ENCODE measurements at regions not wholly inside any gene's neighbourhood (a gene's known extent, or its start where the extent isn't known, plus 50 kb on each side); places are given as distances from the start of the nearest gene placed in this dataset.

DNA sequence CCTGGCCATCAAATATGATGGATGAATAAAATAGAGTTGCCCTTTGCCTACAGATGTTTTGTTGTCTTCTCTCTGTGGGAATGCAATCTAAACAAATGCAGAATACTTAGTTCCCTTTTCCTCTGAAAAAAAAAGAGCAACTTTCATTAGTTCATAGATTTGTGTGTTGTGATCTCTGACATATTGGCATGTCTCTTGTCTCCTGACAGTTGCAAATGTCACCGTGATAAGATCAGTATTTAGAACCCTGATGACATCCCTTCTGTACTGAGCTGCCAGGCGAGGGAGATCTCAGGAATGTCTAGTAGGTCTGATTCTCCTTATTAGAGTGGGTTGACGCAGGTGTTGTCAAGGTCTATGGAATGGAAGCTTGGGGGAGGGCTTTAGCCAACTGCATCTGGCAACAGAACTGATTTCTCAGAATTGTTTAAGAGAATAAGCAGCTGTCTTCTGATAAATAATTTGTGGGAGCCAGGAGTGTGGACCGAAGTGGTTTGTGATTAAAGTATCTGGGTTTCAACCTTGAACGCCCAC is 130.4 kb downstream of the GALR1 start:
- Histone ChIP-seq H3K79me1 (replicated peaks; ENCODE audit: low read length, poor library complexity, severe bottlenecking) (no peaks in the 10 kb centered on the region), H3K14ac (ENCODE audit: low read length in 2 of 2) (no peak overlapping the region)
- 77% methylated on average over 5 of the region's 5 CpGs for WGBS

DNA sequence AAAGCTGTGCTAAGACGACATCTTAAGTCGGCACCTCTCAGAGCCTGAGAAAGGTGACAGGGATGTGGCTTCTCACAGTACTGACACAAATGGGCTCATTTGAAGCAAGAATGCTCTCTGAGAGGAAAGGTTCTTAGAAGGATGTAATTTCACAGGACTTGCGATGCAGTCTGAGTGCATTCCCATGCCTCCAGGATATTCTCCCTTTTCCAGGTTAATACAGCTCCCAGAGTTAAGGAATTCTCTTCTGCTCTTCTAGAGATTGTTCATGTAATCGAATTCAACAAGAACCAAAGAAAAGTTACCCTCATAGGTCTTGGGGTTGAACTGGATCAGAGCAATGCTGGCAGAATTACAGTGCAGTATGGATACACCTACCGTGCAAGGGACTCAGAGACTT is 131.0 kb downstream of the GALR1 start:
- no peak overlapping the region for H3K4me2 ChIP-seq (ENCODE audit: low read length, poor library complexity, severe bottlenecking)
- no peak overlapping the region for H2BK12ac ChIP-seq (ENCODE audit: low read length in 2 of 2)
- H4K8ac ChIP-seq (ENCODE audit: low read length), result no peak overlapping the region
- no peak overlapping the region for H4K91ac ChIP-seq (ENCODE audit: low read length)
- no peak overlapping the region for H2BK120ac ChIP-seq (ENCODE audit: low read depth, low read length)
- no peak for DNase-seq
- no peak overlapping the region for H3K18ac ChIP-seq (ENCODE audit: low read depth in 1 of 2, low read length in 2 of 2)
- H3K27ac ChIP-seq (ENCODE audit: low read length, poor library complexity, severe bottlenecking), result no peak overlapping the region
- H2BK5ac ChIP-seq (ENCODE audit: low read depth, low read length, poor library complexity, severe bottlenecking), result no peak overlapping the region
- WGBS, result 74% methylated on average over 5 of the region's 5 CpGs
- H2BK15ac ChIP-seq (ENCODE audit: low read depth, poor library complexity, severe bottlenecking), result no peak overlapping the region
- H3K79me1 ChIP-seq (replicated peaks; ENCODE audit: low read length, poor library complexity, severe bottlenecking), result no peaks in the 10 kb centered on the region
- no peak overlapping the region for H3K4me3 ChIP-seq (ENCODE audit: insufficient read depth in 1 of 2, low read depth in 1 of 2, low read length in 2 of 2)
- H3K9me3 ChIP-seq (ENCODE audit: control insufficient read depth, low read length), result no peaks in the 10 kb centered on the region
- no peak overlapping the region for H3K4ac ChIP-seq (ENCODE audit: low read depth in 1 of 2, low read length in 2 of 2)
- no peaks in the 10 kb centered on the region for H3K4me1 ChIP-seq (ENCODE audit: control insufficient read depth, insufficient read depth, low read depth, low read length)
- no peak overlapping the region for H3K23ac ChIP-seq (ENCODE audit: low read length in 2 of 2)
- H3K36me3 ChIP-seq (ENCODE audit: control insufficient read depth in 1 of 2, insufficient read depth in 2 of 2, low read depth in 1 of 2, low read length in 2 of 2), result no peaks in the 10 kb centered on the region
- no peak overlapping the region for H2AFZ ChIP-seq (ENCODE audit: low read depth, low read length)
- H3K9ac ChIP-seq (ENCODE audit: low read length), result no peak overlapping the region
- no peak overlapping the region for H3K14ac ChIP-seq (ENCODE audit: low read length in 2 of 2)
- no peak overlapping the region for H2AK5ac ChIP-seq (ENCODE audit: low read length, severe bottlenecking)
- peaks cover 0 to 19% of the 10 kb centered on the region in 2 experiments for H3K27me3 ChIP-seq (ENCODE audit: control insufficient read depth in 1 of 2, insufficient read depth in 1 of 2, low read length in 2 of 2)

More for the DNA sequence above, 130.4 kb downstream of the GALR1 start:
- no peak overlapping the region for H3K23ac ChIP-seq (ENCODE audit: low read length in 2 of 2)
- no peak overlapping the region for H2BK12ac ChIP-seq (ENCODE audit: low read length in 2 of 2)
- H3K4ac ChIP-seq (ENCODE audit: low read depth in 1 of 2, low read length in 2 of 2), result no peak overlapping the region
- no peaks in the 10 kb centered on the region for H3K9me3 ChIP-seq (ENCODE audit: control insufficient read depth, low read length)
- H2BK15ac ChIP-seq (ENCODE audit: low read depth, poor library complexity, severe bottlenecking), result no peak overlapping the region
- H2BK5ac ChIP-seq (ENCODE audit: low read depth, low read length, poor library complexity, severe bottlenecking), result no peak overlapping the region
- no peaks in the 10 kb centered on the region for H3K36me3 ChIP-seq (ENCODE audit: control insufficient read depth in 1 of 2, insufficient read depth in 2 of 2, low read depth in 1 of 2, low read length in 2 of 2)
- H3K18ac ChIP-seq (ENCODE audit: low read depth in 1 of 2, low read length in 2 of 2), result no peak overlapping the region
- H3K4me3 ChIP-seq (ENCODE audit: insufficient read depth in 1 of 2, low read depth in 1 of 2, low read length in 2 of 2), result no peak overlapping the region
- DNase-seq, result no peak
- H2AK5ac ChIP-seq (ENCODE audit: low read length, severe bottlenecking), result no peak overlapping the region
- no peak overlapping the region for H2AFZ ChIP-seq (ENCODE audit: low read depth, low read length)
- no peak overlapping the region for H2BK120ac ChIP-seq (ENCODE audit: low read depth, low read length)
- no peak overlapping the region for H3K27ac ChIP-seq (ENCODE audit: low read length, poor library complexity, severe bottlenecking)
- H3K27me3 ChIP-seq (ENCODE audit: control insufficient read depth in 1 of 2, insufficient read depth in 1 of 2, low read length in 2 of 2), result peaks cover 0 to 19% of the 10 kb centered on the region in 2 experiments
- H3K4me1 ChIP-seq (ENCODE audit: control insufficient read depth, insufficient read depth, low read depth, low read length), result no peaks in the 10 kb centered on the region
- H3K9ac ChIP-seq (ENCODE audit: low read length), result no peak overlapping the region
- H3K4me2 ChIP-seq (ENCODE audit: low read length, poor library complexity, severe bottlenecking), result no peak overlapping the region
- H4K91ac ChIP-seq (ENCODE audit: low read length), result no peak overlapping the region
- no peak overlapping the region for H4K8ac ChIP-seq (ENCODE audit: low read length)

DNA sequence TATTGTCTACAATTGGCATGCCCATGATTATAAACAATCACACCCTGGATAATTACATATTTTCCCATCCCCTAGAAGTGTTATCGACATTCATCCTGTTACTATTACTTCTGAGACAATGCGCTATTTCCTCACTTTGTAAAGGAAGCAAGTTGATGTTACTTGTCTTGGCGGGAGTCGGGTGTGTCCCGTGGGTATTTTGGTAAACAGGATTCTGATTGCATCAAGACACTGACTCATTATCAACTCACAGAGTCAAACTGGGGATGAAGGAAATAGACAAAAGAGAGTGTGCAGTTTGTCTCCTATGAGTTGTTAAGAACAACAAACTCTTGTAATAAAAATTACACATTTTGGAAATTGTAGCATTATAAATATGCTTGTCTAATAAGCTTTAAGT is 142.7 kb downstream of the GALR1 start:
- Histone ChIP-seq H3K27ac (ENCODE audit: low read length, poor library complexity, severe bottlenecking) (no peak overlapping the region), H3K4me2 (ENCODE audit: low read length, poor library complexity, severe bottlenecking) (no peak overlapping the region), H3K14ac (ENCODE audit: low read length in 2 of 2) (no peak overlapping the region), H3K9ac (ENCODE audit: low read length) (no peak overlapping the region), H3K23ac (ENCODE audit: low read length in 2 of 2) (no peak overlapping the region), H2AFZ (ENCODE audit: low read depth, low read length) (no peak overlapping the region), H2AK5ac (ENCODE audit: low read length, severe bottlenecking) (no peak overlapping the region), H2BK120ac (ENCODE audit: low read depth, low read length) (no peak overlapping the region), H3K9me3 (ENCODE audit: control insufficient read depth, low read length) (peaks cover 6% of the 10 kb centered on the region), H3K4me3 (ENCODE audit: insufficient read depth in 1 of 2, low read depth in 1 of 2, low read length in 2 of 2) (no peak overlapping the region), H3K36me3 (ENCODE audit: control insufficient read depth in 1 of 2, insufficient read depth in 2 of 2, low read depth in 1 of 2, low read length in 2 of 2) (no peaks in the 10 kb centered on the region), H2BK12ac (ENCODE audit: low read length in 2 of 2) (no peak overlapping the region), H4K91ac (ENCODE audit: low read length) (no peak overlapping the region), H3K79me1 (replicated peaks; ENCODE audit: low read length, poor library complexity, severe bottlenecking) (no peaks in the 10 kb centered on the region), H2BK15ac (ENCODE audit: low read depth, poor library complexity, severe bottlenecking) (no peak overlapping the region), H3K4ac (ENCODE audit: low read depth in 1 of 2, low read length in 2 of 2) (no peak overlapping the region), H4K8ac (ENCODE audit: low read length) (no peak overlapping the region), H3K27me3 (ENCODE audit: control insufficient read depth in 1 of 2, insufficient read depth in 1 of 2, low read length in 2 of 2) (no peaks in the 10 kb centered on the region), H3K18ac (ENCODE audit: low read depth in 1 of 2, low read length in 2 of 2) (no peak overlapping the region), H3K4me1 (ENCODE audit: control insufficient read depth, insufficient read depth, low read depth, low read length) (no peaks in the 10 kb centered on the region), H2BK5ac (ENCODE audit: low read depth, low read length, poor library complexity, severe bottlenecking) (no peak overlapping the region)
- 71% methylated on average over 4 of the region's 5 CpGs for WGBS
- DNase-seq, result no peak

DNA sequence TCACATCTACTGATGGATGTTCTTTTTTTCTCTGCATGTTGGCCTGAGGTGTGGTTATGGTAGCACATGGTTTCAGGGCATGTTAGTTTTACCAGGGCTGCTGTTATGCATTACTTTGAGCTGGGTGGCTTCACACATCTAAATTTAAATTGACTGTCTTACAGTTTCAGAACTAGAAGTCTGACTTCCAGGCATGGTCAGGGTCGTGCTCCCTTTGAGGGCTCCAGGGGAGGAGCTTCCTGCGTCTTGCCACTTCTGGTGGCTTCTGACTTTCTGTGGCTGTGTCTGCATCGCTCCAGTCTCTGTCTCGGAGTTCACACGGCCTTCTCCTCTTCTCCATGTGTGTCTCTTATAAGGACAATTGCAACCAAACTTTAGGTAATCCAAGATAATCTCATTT is 143.9 kb downstream of the GALR1 start:
- H2BK15ac ChIP-seq (ENCODE audit: low read depth, poor library complexity, severe bottlenecking), result no peak overlapping the region
- no peak overlapping the region for H2BK12ac ChIP-seq (ENCODE audit: low read length in 2 of 2)
- H2BK120ac ChIP-seq (ENCODE audit: low read depth, low read length), result no peak overlapping the region
- H3K9me3 ChIP-seq (ENCODE audit: control insufficient read depth, low read length), result peaks cover 6% of the 10 kb centered on the region
- no peak overlapping the region for H4K91ac ChIP-seq (ENCODE audit: low read length)
- H2AK5ac ChIP-seq (ENCODE audit: low read length, severe bottlenecking), result no peak overlapping the region
- no peak overlapping the region for H3K18ac ChIP-seq (ENCODE audit: low read depth in 1 of 2, low read length in 2 of 2)
- H3K4me3 ChIP-seq (ENCODE audit: insufficient read depth in 1 of 2, low read depth in 1 of 2, low read length in 2 of 2), result no peak overlapping the region
- H2BK5ac ChIP-seq (ENCODE audit: low read depth, low read length, poor library complexity, severe bottlenecking), result no peak overlapping the region
- H3K27me3 ChIP-seq (ENCODE audit: control insufficient read depth in 1 of 2, insufficient read depth in 1 of 2, low read length in 2 of 2), result peaks cover 0 to 4% of the 10 kb centered on the region in 2 experiments
- DNase-seq, result no peak
- no peaks in the 10 kb centered on the region for H3K79me1 ChIP-seq (replicated peaks; ENCODE audit: low read length, poor library complexity, severe bottlenecking)
- H3K4me1 ChIP-seq (ENCODE audit: control insufficient read depth, insufficient read depth, low read depth, low read length), result no peaks in the 10 kb centered on the region
- H3K4ac ChIP-seq (ENCODE audit: low read depth in 1 of 2, low read length in 2 of 2), result no peak overlapping the region
- no peaks in the 10 kb centered on the region for H3K36me3 ChIP-seq (ENCODE audit: control insufficient read depth in 1 of 2, insufficient read depth in 2 of 2, low read depth in 1 of 2, low read length in 2 of 2)
- no peak overlapping the region for H3K9ac ChIP-seq (ENCODE audit: low read length)
- H2AFZ ChIP-seq (ENCODE audit: low read depth, low read length), result no peak overlapping the region
- H3K14ac ChIP-seq (ENCODE audit: low read length in 2 of 2), result no peak overlapping the region
- H3K4me2 ChIP-seq (ENCODE audit: low read length, poor library complexity, severe bottlenecking), result no peak overlapping the region
- H3K23ac ChIP-seq (ENCODE audit: low read length in 2 of 2), result no peak overlapping the region
- no peak overlapping the region for H3K27ac ChIP-seq (ENCODE audit: low read length, poor library complexity, severe bottlenecking)
- H4K8ac ChIP-seq (ENCODE audit: low read length), result no peak overlapping the region
- 71% methylated on average over 4 of the region's 5 CpGs for WGBS

Data from mesenchymal stem cell (in vitro differentiated cells and primary cell).